ENCODE measurements at regions not wholly inside any gene's neighbourhood (a gene's known extent, or its start where the extent isn't known, plus 50 kb on each side); places are given as distances from the start of the nearest gene placed in this dataset.

DNA sequence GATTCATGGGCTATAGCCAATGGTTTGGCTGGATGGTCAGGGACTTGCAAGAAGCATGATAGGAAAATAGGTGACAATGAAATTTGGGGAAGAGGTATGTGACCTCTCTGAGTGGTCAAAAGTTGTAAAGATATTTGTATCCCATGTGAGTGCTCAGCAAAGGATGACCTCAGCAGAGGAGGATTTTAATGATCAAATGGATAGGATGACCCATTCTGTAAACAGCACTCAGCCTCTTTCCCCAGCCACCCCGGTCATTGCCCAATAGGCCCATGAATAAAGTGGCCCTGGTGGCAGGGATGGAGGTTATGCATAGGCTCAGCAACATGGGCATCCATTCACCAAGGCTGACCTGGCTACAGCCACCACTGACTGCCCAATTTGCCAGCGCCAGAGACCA is 138.4 kb upstream of the SPDL1 start:
- DNase-seq, result no peak

- no peak for DNase-seq
Observed at GRCh38 chr5:169442913-169443784, 140.4 kb upstream of the SPDL1 start.

DNA sequence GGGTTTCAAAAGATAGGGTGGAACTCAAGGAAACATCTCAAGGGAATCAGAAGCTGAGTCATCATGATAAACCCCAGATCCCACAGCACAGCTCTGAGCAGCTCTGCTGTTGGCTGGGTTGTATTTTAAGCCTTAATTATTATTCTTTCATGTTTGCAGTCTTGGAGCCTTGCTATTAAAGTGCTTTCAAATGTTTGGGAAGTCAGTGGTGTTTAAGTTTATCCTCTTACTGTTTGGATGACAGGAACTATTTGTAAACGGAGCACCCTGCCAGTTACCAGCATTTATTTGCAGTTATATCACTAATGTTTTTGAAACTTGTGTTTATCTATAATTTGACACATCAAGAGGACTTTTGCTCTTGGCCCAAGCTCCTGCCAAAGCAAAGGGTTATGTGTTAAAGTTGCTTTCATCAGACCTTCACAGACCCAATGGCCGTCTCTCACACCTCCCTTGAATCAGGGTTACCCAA is 141.1 kb upstream of the SPDL1 start:
- no peak for DNase-seq

- no peak for DNase-seq
Observed at GRCh38 chr5:169440107-169440705, 139.3 kb upstream of the SLIT3 start.

GRCh38 chr5:169439362-169439761 is 138.4 kb upstream of the SLIT3 start:
- DNase-seq, result no peak

DNA sequence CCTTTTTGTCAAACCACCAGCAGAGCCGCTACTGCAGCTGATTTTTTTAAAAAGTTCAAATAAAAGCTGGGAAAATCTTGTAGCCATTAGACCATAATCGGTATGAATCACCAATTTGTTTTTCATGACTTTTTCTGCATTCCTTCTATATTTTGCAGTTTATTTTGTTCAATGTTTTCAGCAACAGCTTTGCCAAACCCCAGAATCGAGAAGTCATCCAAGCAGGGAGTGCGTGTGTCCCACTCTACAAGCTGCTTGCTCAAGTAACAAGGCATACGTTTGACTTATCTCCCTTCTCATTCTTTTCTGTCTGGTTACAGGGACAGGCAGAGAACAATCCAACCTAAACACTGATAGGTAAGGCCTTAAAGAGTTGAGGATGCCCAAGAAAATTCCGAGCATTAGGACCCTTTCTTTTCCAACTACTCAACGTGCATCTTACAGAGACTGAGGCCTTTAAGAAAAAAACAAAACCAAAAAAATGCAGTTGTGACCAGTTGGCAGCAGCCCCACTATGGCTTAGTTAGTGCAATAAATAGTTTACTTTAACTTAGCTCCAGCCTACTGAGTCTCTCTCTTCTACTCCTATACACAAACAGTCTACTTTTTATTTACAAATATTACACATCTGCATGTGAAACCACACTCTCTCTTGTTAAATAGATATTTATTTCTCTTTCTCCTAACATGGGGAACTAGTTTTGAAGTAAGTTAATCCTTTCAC is 134.7 kb upstream of the SLIT3 start:
- no peak for DNase-seq

GRCh38 chr5:169433221-169433651 is 132.3 kb upstream of the SLIT3 start:
- DNase-seq, result no peak

GRCh38 chr5:169431386-169431785 is 130.4 kb upstream of the SLIT3 start:
- DNase-seq, result no peak

DNA sequence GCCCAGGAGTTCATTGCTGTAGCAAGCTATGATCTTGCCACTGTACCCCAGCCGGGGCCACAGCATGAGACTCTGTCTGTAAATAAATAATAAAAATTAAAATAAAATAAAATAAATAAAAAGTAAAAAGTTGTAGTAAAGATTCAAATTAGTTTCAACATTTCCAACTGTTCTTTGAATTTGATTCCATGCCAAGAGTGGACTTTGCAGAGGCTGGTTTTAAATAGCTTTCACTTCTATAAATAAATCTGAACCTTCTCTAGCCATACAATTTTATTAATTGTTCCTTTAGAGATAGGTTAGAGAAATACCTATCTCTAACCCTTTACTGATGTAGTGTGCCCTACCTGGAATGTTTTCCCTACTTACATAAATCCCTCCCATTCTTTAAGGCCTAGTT is 129.7 kb upstream of the SLIT3 start:
- DNase-seq, result no peak

DNA sequence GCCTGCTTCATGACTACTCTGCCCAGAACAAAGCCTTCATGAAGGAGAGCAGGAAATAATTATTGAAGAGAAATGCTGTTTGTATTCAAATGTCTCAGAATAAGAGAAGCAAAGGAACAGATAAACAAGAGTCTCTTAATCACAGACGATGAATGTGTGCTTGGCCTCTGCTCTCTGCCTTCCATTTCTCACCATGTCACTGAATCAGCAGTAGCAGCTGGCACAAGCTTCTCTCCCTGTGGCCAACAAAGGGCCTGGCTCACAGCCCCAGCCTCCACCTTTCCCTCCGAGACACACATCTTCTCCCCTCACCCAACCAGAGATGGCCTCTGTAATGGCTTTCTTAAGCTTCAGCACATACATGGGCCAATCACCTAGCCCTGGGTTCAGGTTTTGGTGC is 128.1 kb upstream of the SLIT3 start:
- DNase-seq, result no peak

- no peak for DNase-seq
Observed at GRCh38 chr5:169426784-169427183, 125.8 kb upstream of the SLIT3 start.

DNA sequence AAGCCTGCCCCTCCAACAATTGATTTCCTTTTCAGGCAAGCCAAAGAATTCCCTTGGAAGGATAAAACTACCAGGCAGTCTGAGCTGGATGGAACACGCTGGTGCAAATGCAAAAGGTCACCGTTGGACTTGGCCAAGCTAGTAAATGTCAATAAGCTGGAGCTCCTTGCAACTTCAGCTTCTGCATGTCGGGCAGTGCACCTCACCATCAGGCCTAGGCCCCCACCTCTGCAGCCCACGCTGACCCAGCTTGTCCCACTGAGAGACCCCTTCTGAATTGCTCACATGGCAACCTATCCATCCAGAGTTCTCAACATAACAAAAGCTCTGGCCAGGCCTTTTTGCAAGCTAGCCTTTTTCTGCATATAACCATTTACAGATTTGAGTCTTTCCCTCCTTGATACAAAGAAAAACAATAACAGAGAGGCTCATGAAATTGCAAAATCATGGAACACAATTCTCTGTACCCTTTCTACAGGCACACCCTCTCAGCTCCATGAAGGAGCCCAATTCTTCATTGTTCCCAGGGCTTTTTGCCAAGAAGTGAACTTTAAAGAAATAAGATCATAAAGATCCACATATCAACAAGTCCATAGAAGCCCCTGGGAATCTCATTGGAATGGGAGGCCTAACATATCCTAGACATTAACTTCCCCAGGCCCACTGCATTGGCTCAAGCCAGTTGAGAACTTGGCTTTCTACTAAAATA is 123.9 kb upstream of the SLIT3 start:
- no peak for DNase-seq

DNA sequence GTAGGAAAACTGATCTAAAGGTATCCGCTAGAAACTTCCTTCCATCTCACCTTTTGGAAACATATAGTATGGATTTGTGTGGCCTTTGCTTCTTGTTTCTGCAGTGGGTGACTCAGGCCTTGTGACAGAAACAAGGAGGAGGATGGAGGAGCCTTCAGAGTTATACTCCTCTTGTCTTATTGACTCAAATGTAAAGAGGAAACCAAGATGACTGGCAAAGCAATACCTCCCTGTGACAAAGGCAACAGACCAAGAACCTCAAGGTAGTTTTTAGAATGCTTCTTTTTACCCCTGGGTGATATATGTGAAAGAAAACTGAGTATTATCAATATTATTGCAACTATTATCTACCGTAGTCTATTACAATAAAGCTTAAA is 123.3 kb upstream of the SLIT3 start:
- DNase-seq, result no peak

DNA sequence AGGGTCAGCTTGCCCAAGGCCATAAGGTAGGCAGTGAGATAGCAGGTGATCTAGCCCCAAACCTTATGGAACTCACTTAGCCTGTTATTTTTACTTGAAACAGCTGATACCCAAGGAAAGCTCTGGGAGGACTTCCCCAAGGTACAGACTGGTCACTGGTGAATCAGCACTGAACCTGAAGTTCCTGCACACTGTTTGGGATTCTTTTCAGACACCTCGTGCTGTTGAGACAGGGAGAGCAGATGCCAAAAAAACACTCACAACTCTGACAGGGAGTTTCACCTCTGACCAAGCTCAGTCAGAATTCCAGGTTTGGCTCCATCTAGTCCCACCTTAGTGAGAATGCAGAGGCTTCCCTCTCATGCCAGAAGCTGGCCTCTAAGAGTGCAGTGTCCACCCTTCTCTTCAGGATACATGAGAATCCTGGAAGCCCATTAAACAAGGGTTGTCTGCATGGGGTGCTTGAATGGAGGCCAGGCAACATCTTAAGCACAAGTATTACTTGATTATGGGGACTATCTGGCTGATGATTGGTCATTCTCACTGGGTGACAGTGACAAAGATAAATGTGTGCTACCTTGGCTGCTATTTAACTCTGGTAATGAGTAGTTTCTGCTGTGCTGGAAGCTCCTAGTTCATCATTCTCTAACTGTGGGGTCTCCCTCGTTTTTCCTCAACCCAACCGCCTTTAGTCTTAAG is 122.8 kb upstream of the SLIT3 start:
- no peak for DNase-seq

DNA sequence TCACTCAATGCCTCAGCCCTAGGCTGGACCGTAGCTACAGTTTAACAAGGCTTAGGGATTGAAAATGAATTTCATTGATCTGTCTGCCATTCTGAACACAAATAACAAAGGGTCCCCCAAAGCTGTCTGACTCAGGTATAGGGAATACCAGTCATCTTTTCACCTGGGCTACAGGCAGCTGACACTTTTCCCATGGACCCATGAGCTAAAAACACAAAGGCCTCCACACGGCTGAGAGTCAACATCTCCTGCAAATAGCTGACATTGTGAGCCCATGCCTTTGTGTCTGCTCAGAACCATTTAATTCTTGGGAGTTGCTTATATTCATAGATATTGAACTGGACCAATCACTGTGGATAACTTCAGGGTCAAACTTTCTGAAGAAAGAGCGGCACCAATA is 121.1 kb upstream of the SLIT3 start:
- DNase-seq, result no peak

DNA sequence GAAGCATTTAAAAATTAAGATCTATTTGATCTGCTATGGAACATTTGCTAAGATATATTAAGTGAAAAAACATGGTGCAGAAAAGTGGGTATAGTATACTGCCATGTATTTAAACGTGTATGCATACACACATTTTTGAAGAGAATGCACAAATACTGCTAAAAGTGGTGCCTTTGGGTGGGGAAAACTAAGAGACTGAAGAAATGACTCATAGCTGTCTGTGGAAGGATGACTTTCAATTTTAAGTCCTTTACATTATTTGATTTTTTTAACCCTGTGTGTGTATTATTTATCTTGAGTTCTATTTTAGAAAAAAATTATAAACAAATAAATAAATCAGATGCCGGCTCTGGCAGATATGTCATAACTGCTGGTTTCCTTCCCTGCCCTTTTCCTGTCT is 120.7 kb upstream of the SLIT3 start:
- no peak for DNase-seq

DNA sequence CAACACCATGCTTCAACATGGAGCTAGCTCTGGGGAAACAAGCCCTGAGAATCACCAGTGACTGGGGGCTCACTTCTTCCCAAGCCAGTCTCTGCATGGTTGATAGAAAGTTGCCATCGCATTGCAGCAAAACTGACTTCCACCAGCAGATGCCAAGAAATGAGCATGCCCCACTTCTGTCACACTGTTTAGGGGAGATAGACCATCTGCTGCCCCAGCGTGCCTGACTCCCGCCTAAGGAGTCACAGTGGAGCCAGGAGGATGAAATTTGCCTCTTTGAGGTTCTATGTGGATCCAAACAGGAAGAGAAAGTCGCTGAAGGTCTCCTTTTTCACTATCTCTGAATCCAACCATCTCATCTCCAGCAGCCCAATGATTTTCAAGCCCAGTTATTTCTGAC is 116.7 kb upstream of the SLIT3 start:
- no peak for DNase-seq

GRCh38 chr5:169416583-169417196 is 115.8 kb upstream of the SLIT3 start:
- no peak for DNase-seq

- no peak for DNase-seq
Observed at GRCh38 chr5:169415948-169416347, 115.0 kb upstream of the SLIT3 start.

DNA sequence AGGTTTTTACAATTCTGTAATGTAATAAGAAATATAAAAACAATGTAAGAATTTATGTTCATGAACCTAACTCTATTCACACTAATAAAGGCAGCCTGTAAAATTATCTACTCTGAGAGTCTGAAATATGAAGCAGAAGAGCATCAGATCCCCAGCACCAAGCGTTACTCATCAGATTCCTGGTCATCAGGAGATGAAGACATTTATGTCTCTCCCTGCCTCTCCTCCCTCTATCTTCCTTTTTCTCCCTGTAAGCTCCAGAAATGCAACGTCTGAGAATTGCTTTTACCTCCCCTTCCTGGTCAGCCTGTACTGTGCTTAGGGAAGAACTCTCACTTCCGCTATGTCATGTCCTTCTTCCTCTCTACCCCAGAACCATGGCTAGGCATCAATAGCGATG is 114.4 kb upstream of the SLIT3 start:
- DNase-seq, result no peak

- no peak for DNase-seq
Observed at GRCh38 chr5:169413416-169413815, 112.5 kb upstream of the SLIT3 start.

DNA sequence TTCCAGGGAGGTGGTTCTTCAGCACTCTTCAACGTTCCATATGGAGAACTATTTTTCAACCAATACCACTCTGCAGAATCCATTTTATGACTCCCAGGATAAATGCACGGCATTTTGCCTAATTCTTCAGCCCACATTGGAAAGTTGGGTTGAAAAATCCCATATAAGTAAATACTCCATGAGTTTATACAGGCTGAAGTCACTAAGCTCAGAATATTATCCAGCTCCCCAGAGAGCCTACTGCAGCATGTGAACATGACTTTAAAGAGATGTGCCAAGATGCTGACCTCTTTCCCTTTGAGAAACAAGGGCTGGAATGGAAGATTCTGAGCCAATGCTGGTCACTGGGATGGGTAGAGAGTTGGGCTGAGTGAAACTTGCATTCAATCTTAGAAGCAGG is 111.9 kb upstream of the SLIT3 start:
- no peak for DNase-seq

Measured in kidney glomerular epithelial cell (primary cell).